Choroid plexus epithelial cell (primary cell): ENCODE measurements at regions not wholly inside any gene's neighbourhood (a gene's known extent, or its start where the extent isn't known, plus 50 kb on each side); places are given as distances from the start of the nearest gene placed in this dataset.
A peak's percentile ranks its signal among the peaks of the same experiment; 100 is the strongest.

Source experiments
- DNase-seq: peaks from one replicate; pipeline ENCODE4 v3.0.0-alpha.2; 2010; ENCODE audit warnings: low read depth
- H3K4me3 ChIP-seq: 2 replicates; pipeline ENCODE4 v1.5.1; 2011; ENCODE audit warnings: low read depth, mild to moderate bottlenecking, control low read depth, low read length, moderate library complexity
- TF ChIP-seq, protein P1 (sequence below): conservative IDR thresholded peaks from 2 replicates; pipeline ENCODE4 v1.5.1; 2011; ENCODE audit warnings: low read depth, mild to moderate bottlenecking, control low read depth, inconsistent platforms, low read length, moderate library complexity

DNA sequence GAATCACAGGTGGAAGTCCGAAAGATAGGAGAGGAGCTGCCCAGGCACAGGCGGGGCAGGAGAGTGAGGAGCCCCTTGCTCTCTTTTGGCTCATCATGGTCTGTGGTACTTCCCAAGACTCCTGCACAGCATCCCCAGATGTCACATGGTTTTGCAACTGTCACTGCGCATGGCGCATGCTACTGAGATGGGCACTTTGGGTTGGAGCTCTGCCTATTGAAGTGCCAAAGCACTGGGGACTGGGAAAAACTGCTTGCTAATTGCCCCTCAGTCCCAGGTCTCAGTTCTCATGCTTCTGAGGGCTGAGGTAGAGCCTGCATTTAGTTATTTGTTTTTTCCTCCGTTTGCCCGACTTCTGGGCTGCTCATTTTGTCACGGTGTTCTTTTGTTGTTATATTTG lies 156.8 kb upstream of the CDH13 start:
- no peak for DNase-seq
- TF ChIP-seq, protein P1, sequence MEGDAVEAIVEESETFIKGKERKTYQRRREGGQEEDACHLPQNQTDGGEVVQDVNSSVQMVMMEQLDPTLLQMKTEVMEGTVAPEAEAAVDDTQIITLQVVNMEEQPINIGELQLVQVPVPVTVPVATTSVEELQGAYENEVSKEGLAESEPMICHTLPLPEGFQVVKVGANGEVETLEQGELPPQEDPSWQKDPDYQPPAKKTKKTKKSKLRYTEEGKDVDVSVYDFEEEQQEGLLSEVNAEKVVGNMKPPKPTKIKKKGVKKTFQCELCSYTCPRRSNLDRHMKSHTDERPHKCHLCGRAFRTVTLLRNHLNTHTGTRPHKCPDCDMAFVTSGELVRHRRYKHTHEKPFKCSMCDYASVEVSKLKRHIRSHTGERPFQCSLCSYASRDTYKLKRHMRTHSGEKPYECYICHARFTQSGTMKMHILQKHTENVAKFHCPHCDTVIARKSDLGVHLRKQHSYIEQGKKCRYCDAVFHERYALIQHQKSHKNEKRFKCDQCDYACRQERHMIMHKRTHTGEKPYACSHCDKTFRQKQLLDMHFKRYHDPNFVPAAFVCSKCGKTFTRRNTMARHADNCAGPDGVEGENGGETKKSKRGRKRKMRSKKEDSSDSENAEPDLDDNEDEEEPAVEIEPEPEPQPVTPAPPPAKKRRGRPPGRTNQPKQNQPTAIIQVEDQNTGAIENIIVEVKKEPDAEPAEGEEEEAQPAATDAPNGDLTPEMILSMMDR, result no peak
- no peak overlapping the region for H3K4me3 ChIP-seq

DNA sequence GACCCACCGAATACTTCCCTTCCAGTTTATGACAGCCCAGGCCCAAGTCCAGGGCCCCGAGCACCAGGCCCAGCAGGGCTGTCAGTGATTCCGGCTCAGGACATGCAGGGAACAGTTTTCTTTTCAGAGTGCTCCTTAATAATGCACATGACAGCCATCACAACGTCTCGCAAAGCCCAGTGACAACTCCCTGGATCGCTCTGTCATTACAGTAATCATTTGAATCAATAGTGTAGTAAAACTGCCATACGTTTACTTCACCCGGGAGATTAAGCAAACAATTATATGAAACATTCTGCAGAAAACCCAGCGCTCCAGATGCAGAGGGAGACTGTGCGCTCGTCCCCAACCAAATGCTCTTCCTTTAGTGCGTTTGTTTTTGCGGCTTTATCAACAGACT lies 162.6 kb upstream of the CDH13 start:
- TF ChIP-seq, protein P1, result no peak
- no peak for DNase-seq
- no peak overlapping the region for H3K4me3 ChIP-seq

DNA sequence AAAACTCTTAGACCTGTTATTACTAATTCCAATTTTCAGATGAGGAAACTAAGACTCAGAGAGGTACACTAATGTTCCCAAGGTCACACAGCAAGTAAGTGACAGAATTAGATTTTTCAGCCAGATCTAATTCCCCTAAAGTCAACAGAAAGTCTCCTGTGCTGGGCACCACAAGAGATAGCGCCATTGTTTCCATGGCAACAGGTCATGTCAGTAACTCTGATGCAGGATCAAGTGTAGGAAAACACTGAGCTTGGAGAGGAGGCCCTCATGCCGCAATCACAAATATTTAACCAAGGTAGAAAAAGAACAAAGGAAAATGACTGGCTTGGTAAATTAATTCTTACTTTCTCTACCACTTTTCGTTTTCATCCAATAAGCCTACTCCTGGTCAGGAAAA lies 166.0 kb upstream of the CDH13 start:
- TF ChIP-seq, protein P1, result no peak
- H3K4me3 ChIP-seq, result no peak overlapping the region
- no peak for DNase-seq

DNA sequence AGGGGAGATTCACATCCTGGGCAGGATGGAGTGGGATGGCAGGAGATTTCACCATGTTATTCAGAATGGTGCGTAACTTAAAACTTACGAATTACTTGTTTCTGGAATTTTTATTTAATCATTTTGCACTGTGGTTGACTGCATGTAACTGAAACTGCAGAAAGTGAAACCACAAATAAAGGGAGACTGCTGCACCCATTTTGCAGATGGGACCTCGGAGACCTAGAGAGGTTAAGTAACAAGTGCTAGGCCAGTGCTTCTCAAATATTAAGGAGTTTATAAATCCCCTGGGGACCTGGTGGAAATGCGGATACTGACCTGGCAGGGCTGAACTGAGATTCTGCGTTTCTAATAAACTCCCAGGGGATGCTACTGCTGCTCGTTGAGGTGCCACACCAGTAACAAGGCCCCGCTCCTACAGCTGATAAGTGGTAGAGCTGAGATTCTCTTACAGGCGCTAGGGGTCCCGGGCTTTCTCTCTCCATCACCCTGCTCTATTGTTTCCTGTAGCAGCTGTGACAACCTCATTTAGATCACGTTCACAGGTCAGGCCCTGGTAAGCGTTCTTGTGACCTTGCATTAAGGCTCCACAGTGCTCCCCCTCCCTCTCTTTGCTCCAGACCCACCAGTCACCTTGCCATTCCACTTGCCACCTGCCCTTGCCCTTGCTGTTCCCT lies 167.1 kb upstream of the CDH13 start:
- DNase-seq, result no peak

DNA sequence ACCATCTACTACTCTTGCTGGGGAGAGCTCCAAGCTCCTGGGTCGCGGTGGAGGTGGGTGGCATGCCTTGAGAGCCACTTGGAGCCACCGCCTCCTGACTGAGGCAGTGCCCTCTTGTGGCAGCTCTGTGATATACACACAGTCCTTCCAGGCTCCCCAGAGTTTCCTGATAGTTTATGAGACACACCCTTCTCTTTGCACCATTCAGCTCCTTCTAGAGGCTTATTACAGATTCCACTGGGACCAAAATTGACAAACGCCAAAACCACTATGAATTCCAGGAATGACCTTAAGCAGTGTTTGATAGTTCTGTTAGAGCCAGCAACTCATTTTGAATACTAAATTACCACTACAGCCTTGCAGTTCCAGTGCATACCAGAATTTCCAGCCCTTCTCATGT lies 170.1 kb upstream of the CDH13 start:
- no peak overlapping the region for H3K4me3 ChIP-seq
- peak; percentile 72 for DNase-seq
- TF ChIP-seq, protein P1, result peak; percentile 85

More for the DNA sequence above, 167.1 kb upstream of the CDH13 start:
- TF ChIP-seq, protein P1, result no peak
- H3K4me3 ChIP-seq, result no peak overlapping the region

DNA sequence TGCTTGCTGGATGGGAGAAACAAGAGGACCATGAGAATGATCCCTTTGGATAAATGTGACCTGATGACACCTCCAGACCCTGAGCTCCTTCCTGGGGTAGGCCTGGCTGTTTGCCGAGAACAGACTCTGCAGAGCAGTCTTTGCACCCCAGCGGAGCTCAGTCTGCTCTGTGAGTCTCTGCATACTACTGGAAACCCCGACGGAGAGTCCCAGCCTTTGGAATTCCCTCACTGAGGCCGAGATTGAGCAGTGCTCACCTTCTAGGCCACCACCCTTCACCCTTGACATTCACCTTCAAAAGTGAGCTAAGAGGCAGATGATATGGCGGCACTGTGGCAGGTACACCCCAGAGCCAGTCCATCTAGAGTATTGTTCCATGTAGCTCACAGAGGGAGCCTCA lies 172.2 kb upstream of the CDH13 start:
- no peak overlapping the region for H3K4me3 ChIP-seq
- no peak for DNase-seq
- TF ChIP-seq, protein P1, result no peak

DNA sequence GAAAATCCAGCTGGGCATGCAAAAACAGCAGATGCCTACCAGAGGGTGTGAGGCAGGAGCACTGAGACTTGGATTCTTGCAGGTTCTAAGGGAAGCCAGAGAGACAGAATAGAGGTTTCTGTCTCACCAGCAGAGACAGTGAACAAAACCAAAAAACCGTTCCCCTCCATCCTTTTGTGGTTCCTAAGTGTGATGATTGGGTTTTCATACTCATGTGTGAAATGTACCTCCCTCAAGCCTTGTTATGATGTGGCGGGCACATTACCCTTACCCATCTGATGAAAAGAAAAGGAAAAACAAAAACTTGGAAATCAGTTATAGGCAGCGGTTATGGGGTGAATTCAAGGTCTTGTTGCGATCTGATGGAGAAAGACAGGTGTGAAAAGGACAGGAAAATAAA lies 172.6 kb upstream of the CDH13 start:
- TF ChIP-seq, protein P1, result no peak
- no peak overlapping the region for H3K4me3 ChIP-seq
- DNase-seq, result no peak
